Mesothelial cell of epicardium (in vitro differentiated cells): ENCODE measurements at regions not wholly inside any gene's neighbourhood (a gene's known extent, or its start where the extent isn't known, plus 50 kb on each side); places are given as distances from the start of the nearest gene placed in this dataset.

Experiments
- DNase-seq, 2 experiments: peaks; one replicate each; pipeline ENCODE4 v3.0.0; 2021; ENCODE audit warnings: low spot score in 2 of 2; ENCODE audit not compliant: unreplicated experiment in 2 of 2
- H3K27ac Mint-ChIP-seq: 2 replicates; pipeline ENCODE4 v1.8.0; 2021; ENCODE audit warnings: mixed read lengths
- H3K27me3 Mint-ChIP-seq: 2 replicates; pipeline ENCODE4 v1.8.0; 2021; ENCODE audit warnings: low read depth, mixed read lengths
- H3K36me3 Mint-ChIP-seq: 2 replicates; pipeline ENCODE4 v1.8.0; 2021; ENCODE audit warnings: mixed read lengths
- H3K4me1 Mint-ChIP-seq: 2 replicates; pipeline ENCODE4 v1.8.0; 2021; ENCODE audit warnings: mixed read lengths
- H3K4me3 Mint-ChIP-seq: 2 replicates; pipeline ENCODE4 v1.8.0; 2021; ENCODE audit warnings: mild to moderate bottlenecking, moderate library complexity, mixed read lengths
- H3K9me3 Mint-ChIP-seq: 2 replicates; pipeline ENCODE4 v1.8.0; 2021; ENCODE audit warnings: mixed read lengths
- CTCF ChIP-seq: fragments of 200-600 bp; sonication (generic); IDR thresholded peaks from one replicate; pipeline ENCODE4 v1.5.0; 2021; ENCODE audit warnings: antibody characterized with exemption; ENCODE audit not compliant: unreplicated experiment

DNA sequence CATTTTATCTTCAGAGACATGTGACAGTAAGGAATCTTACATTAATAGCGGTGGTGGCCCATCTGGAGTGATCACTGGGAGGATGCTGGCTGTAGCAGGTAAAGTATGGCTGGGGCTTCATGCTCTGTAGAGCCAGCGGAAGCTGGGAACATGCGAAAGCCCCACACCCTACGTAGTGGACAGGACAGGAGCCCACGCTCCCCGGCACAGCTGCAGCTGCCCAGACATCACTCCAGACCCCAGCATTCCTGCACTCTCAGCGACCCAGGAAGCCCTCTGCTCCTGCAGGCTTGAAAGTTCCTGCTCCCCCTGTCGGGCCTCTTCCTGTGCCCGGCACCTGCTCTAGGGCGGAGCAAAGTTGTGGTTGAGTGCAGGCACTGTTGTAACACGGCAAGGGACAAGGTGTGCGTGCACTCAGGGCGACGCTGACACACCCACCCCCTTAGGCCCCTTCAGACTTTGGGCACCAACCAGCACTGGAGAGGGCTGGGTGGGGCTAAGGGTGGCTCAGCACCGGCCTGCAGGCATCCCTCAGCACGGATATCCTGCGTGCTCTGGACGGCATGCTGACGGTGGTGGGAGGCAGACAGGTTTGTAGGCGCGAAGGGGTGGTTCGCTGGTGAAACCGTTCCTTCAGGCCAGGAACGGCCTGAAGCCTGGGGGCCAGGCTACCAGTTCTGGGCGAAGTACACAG lies 568.3 kb downstream of the FSCB start:
- H3K27me3 Mint-ChIP-seq = no peaks in the 10 kb centered on the region
- no peak for DNase-seq
- no peaks in the 10 kb centered on the region for H3K36me3 Mint-ChIP-seq
- peaks cover 24% of the 10 kb centered on the region for H3K9me3 Mint-ChIP-seq
- H3K4me1 Mint-ChIP-seq = no peaks in the 10 kb centered on the region
- H3K27ac Mint-ChIP-seq = no peak overlapping the region
- H3K4me3 Mint-ChIP-seq = no peak overlapping the region
- TF ChIP-seq CTCF = no peak

DNA sequence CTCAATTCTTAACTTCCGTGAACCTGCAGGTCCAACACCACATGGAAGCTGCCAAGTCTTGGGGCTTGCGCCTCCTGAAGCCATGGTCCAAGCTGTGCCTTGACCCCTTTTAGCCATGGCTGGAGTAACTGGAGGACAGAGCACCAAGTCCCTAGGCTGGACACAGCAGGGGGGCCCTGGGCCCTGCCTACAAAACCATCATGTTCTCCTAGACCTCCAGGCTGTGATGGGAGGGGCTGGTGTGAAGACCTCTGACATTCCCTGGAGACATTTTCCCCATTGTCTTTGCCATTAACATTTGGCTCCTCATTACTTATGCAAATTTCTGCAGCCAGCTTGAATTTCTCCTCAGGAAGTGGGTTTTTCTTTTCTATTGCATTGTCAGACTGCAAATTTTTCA lies 570.1 kb downstream of the FSCB start:
- H3K9me3 Mint-ChIP-seq = peaks cover 30% of the 10 kb centered on the region
- TF ChIP-seq CTCF = no peak
- no peak for DNase-seq
- H3K27ac Mint-ChIP-seq = no peak overlapping the region
- H3K27me3 Mint-ChIP-seq = no peaks in the 10 kb centered on the region
- H3K4me3 Mint-ChIP-seq = no peak overlapping the region
- H3K36me3 Mint-ChIP-seq = no peaks in the 10 kb centered on the region
- no peaks in the 10 kb centered on the region for H3K4me1 Mint-ChIP-seq

- Mint-ChIP-seq H3K9me3 (peaks cover 30% of the 10 kb centered on the region), H3K4me1 (no peaks in the 10 kb centered on the region), H3K4me3 (no peak overlapping the region), H3K36me3 (no peaks in the 10 kb centered on the region), H3K27ac (no peak overlapping the region), H3K27me3 (no peaks in the 10 kb centered on the region)
- no peak for DNase-seq
- no peak for TF ChIP-seq CTCF
These were observed 573.0 kb downstream of the FSCB start for GRCh38 chr14:43934102-43934501.

- no peaks in the 10 kb centered on the region for H3K36me3 Mint-ChIP-seq
- H3K4me3 Mint-ChIP-seq = no peak overlapping the region
- DNase-seq = no peak
- H3K9me3 Mint-ChIP-seq = peaks cover 10% of the 10 kb centered on the region
- TF ChIP-seq CTCF = no peak
- no peak overlapping the region for H3K27ac Mint-ChIP-seq
- no peaks in the 10 kb centered on the region for H3K27me3 Mint-ChIP-seq
- peaks cover 3% of the 10 kb centered on the region for H3K4me1 Mint-ChIP-seq
These were observed 592.9 kb downstream of the FSCB start for GRCh38 chr14:43914041-43914693.

GRCh38 chr14:43903209-43903608 lies 603.9 kb downstream of the FSCB start:
- Mint-ChIP-seq H3K27me3 (no peaks in the 10 kb centered on the region), H3K36me3 (peaks cover 4% of the 10 kb centered on the region), H3K4me1 (peaks cover 57% of the 10 kb centered on the region), H3K4me3 (no peak overlapping the region), H3K27ac (peak overlapping the region; percentile 10), H3K9me3 (no peaks in the 10 kb centered on the region)
- no peak for DNase-seq
- TF ChIP-seq CTCF = no peak
